Fibroblast of skin of right quadriceps (primary cell): ENCODE measurements at regions not wholly inside any gene's neighbourhood (a gene's known extent, or its start where the extent isn't known, plus 50 kb on each side); places are given as distances from the start of the nearest gene placed in this dataset.

Experiments
- DNase-seq: peaks from one replicate; pipeline ENCODE4 v3.0.0-alpha.2; 2013

- no peak for DNase-seq
Measured at GRCh38 chrX:17206584-17206983, 168.4 kb upstream of the NHS start.

GRCh38 chrX:17214962-17215361, 160.0 kb upstream of the NHS start:
- no peak for DNase-seq

- DNase-seq, result no peak
Measured at GRCh38 chrX:17226736-17227135, 148.3 kb upstream of the NHS start.

GRCh38 chrX:17237146-17237545, 137.9 kb upstream of the NHS start:
- DNase-seq, result no peak

- DNase-seq, result peak; percentile 29
Measured at GRCh38 chrX:17242470-17242869, 132.5 kb upstream of the NHS start.

GRCh38 chrX:17247144-17247543, 127.9 kb upstream of the NHS start:
- DNase-seq, result no peak

GRCh38 chrX:17262123-17262522, 112.9 kb upstream of the NHS start:
- DNase-seq, result no peak

GRCh38 chrX:17266136-17266535, 108.9 kb upstream of the NHS start:
- DNase-seq, result no peak

GRCh38 chrX:17278961-17279360, 96.0 kb upstream of the NHS start:
- DNase-seq, result no peak

- DNase-seq, result no peak
Measured at GRCh38 chrX:17285983-17286382, 89.0 kb upstream of the NHS start.

GRCh38 chrX:17291171-17291900, 83.7 kb upstream of the NHS start:
- peak; percentile 2 for DNase-seq

GRCh38 chrX:17292111-17292527, 82.9 kb upstream of the NHS start:
- peak; percentile 35 for DNase-seq

- DNase-seq, result no peak
Measured at GRCh38 chrX:17294561-17294960, 80.4 kb upstream of the NHS start.

GRCh38 chrX:17295791-17296190, 79.2 kb upstream of the NHS start:
- DNase-seq, result no peak

- DNase-seq, result no peak
Measured at GRCh38 chrX:17298564-17298963, 76.4 kb upstream of the NHS start.

- peak; percentile 4 for DNase-seq
Measured at GRCh38 chrX:17299206-17299605, 75.8 kb upstream of the NHS start.

- no peak for DNase-seq
Measured at GRCh38 chrX:17323397-17323796, 51.6 kb upstream of the NHS start.
